ENCODE measurements at regions not wholly inside any gene's neighbourhood (a gene's known extent, or its start where the extent isn't known, plus 50 kb on each side); places are given as distances from the start of the nearest gene placed in this dataset.
A peak's percentile ranks its signal among the peaks of the same experiment; 100 is the strongest.

DNA sequence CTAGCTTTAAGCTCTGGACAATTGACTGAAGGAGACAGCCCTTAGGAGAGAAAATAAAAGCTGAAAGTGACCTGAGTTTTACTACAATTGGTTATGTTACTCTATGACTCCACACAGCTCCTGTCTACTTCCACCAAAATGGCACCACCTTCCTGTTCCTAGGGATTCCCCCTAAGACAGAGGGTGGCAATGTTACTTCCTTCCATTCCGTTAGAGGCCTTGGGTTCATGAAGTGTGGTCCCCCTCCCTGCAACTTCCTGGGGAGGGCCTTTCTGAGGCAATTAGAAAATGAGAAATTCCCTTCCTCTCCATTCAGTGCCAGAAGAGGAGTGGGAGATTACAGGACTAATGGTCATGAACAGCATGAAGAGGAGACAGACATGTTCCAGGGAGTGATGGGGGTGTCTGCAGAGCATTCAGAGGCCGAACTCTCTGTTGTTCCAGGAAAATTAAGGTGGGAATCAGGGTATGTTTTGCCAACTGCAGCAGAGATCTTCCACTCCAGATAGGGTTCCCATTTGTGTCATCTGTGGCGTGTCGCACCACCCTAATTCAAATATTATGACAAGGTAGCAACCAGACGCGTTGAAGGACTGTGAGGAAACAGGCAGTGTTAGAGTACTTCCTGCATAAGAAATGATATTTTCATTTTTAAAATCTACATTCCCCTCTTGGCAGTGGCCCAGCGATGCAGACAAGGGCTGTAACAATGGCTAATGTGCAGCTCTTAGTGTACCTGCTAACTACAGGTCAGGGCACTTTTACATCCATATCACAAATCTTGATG, 53.1 kb upstream of the TRIM67 start:
- TF ChIP-seq, protein P1, sequence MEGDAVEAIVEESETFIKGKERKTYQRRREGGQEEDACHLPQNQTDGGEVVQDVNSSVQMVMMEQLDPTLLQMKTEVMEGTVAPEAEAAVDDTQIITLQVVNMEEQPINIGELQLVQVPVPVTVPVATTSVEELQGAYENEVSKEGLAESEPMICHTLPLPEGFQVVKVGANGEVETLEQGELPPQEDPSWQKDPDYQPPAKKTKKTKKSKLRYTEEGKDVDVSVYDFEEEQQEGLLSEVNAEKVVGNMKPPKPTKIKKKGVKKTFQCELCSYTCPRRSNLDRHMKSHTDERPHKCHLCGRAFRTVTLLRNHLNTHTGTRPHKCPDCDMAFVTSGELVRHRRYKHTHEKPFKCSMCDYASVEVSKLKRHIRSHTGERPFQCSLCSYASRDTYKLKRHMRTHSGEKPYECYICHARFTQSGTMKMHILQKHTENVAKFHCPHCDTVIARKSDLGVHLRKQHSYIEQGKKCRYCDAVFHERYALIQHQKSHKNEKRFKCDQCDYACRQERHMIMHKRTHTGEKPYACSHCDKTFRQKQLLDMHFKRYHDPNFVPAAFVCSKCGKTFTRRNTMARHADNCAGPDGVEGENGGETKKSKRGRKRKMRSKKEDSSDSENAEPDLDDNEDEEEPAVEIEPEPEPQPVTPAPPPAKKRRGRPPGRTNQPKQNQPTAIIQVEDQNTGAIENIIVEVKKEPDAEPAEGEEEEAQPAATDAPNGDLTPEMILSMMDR (conservative IDR thresholded peaks at IDR 0.05; ENCODE audit: low read length) = no peak
- no peak overlapping the region for H3K4me3 ChIP-seq (ENCODE audit: low read length)
- DNase-seq (ENCODE audit: low read depth) = no peak

DNA sequence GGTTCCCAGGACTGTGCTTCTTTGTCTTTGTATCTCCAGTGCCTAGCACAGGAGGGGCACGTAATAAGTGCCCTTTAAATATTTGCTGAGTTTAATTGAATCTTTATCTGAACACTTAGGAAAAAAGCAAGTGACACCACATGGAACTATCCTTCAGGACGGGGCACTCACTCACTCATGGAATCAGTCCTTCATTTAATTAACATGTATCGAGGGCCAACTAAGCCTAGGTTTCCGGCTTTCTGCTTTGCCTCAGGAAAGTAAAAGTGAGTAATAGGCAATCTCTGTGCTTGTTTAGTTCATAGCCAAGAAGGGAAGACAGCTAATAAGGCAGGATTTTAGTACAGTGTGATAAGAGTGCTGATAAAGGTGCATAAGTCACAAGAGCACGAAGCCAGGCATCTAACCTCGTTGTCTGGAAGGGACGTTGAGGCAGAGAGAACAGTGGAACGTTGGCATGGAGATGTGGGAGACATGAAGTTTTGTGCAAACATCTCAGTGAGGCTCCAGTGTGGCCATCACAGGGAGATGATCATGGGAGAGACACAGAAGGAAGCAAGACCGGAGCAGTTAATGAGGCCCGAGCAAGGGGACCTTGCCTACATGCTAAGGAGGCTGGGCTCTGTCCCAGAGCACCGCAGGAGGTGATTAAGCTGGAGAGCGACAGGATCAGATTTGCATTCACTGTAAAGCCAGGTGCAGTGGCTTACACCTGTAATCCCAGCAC, 54.1 kb upstream of the TRIM67 start:
- no peak for DNase-seq (ENCODE audit: low read depth)

DNA sequence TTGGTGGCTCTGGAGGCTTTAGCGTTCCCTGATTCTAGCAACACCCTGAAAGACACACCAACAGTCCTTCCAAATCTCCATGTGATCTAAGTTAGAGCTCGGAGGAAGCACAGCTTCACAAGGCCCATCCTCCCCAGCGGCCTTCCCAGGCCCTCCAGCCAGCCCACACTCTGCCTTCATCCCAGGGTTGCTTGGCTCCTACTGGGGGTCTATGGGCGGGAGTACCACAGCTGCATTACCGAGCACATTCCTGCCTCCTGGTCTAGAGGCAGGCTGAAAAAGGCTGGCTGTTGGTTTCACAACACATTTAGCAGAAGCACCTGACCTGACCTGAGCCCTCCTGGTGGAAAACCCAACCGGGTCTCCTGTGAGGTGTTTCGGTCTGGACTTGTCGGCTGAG, 54.7 kb upstream of the TRIM67 start:
- TF ChIP-seq, protein P1 (conservative IDR thresholded peaks at IDR 0.05; ENCODE audit: low read length) = no peak
- DNase-seq (ENCODE audit: low read depth) = no peak

More for the DNA sequence above, 54.1 kb upstream of the TRIM67 start:
- TF ChIP-seq, protein P1 (conservative IDR thresholded peaks at IDR 0.05; ENCODE audit: low read length) = no peak
- no peak overlapping the region for H3K4me3 ChIP-seq (ENCODE audit: low read length)

DNA sequence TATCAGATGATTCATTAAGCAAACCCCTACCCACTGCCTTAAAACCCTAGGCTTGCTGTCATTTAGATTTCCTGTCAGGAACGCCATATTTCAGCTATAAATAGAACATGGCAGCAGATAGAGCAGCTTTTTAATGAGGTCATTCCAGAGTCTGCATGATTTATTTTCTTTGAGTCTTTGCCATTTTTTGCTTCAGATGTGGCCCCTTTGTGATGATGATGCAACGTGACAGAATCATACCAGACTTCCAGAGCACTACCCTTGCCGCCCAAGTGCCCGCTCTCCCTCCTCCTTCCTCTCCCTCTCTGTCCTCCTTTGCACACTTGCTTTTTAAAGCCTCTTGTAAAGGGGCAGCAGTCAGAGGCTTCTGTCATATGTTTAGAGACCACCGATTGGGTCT, 55.5 kb upstream of the TRIM67 start:
- peak; percentile 47 for DNase-seq (ENCODE audit: low read depth)
- TF ChIP-seq, protein P1 (conservative IDR thresholded peaks at IDR 0.05; ENCODE audit: low read length) = no peak
- no peak overlapping the region for H3K4me3 ChIP-seq (ENCODE audit: low read length)

More for the DNA sequence above, 54.7 kb upstream of the TRIM67 start:
- H3K4me3 ChIP-seq (ENCODE audit: low read length) = no peak overlapping the region

DNA sequence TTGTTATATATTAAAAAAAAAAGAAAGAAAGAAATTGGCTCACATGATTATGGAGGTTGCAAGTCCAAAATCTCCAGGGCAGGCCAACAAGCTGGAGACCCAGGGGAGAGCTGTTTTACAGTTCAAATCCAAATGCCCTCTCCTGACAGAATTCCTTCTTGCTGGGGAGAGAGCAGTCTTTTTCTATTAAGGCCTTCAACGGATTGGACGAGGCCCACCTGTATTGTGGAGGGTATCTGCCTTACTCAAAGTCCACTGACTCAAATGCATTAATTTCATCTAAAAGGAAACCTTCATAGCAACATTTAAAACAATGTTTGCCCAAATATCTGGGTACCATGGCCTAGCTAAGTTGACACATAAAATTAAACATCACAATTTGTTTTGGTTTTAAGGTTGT, 56.9 kb upstream of the TRIM67 start:
- no peak overlapping the region for H3K4me3 ChIP-seq (ENCODE audit: low read length)
- no peak for DNase-seq (ENCODE audit: low read depth)
- TF ChIP-seq, protein P1 (conservative IDR thresholded peaks at IDR 0.05; ENCODE audit: low read length) = no peak

DNA sequence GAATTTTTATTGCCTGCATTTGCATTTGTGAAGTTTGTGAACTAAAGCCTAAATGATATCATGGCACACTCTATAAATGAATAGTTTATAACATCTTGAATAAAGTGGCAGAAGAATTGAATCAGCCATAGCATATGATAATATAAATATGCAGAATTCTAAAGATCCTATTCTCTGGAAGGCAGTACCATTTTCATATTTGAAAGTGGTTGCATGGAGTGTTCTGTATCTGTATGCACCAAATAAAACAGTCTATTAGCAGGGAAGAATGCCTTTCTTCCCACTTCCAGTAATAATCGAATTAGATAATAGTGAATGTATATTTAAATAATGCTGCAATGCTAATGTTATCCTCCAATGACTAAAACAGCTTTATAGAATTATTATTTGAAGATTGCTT, 57.9 kb upstream of the TRIM67 start:
- no peak for DNase-seq (ENCODE audit: low read depth)
- TF ChIP-seq, protein P1 (conservative IDR thresholded peaks at IDR 0.05; ENCODE audit: low read length) = no peak

More for the DNA sequence above, 57.9 kb upstream of the TRIM67 start:
- H3K4me3 ChIP-seq (ENCODE audit: low read length) = no peak overlapping the region
